ENCODE measurements at regions not wholly inside any gene's neighbourhood (a gene's known extent, or its start where the extent isn't known, plus 50 kb on each side); places are given as distances from the start of the nearest gene placed in this dataset.

GRCh38 chr2:18912225-18912888, 323.0 kb upstream of the NT5C1B start:
- H3K9me3 ChIP-seq (replicated peaks; ENCODE audit: control insufficient read depth, insufficient read depth, low read length), result no peaks in the 10 kb centered on the region
- H2AFZ ChIP-seq (ENCODE audit: low read depth, low read length), result no peak overlapping the region
- intact Hi-C loops (cut with micrococcal nuclease) (no loop called here), dilution Hi-C loops (cut with MboI; ENCODE audit: extremely low pct_ligation_motif_present, low sequenced_read_pairs) (no loop called here)
- no peaks in the 10 kb centered on the region for H3K9me1 ChIP-seq (replicated peaks; ENCODE audit: control insufficient read depth, extremely low read depth, insufficient read depth, low read length)
- no TSS peak for BruUV-seq (replicated peaks)
- H3K4me3 ChIP-seq (replicated peaks in 1 of 3; ENCODE audit: insufficient read depth in 1 of 3, low read depth in 1 of 3, low read length in 3 of 3), result no peak overlapping the region
- H3K4me1 ChIP-seq (ENCODE audit: control insufficient read depth, extremely low read depth, insufficient read depth, low read length), result no peaks in the 10 kb centered on the region
- TF ChIP-seq JUN (IDR thresholded peaks at IDR 0.05; ENCODE audit: borderline replicate concordance, insufficient read depth, insufficient read length, low read depth) (no peak), MYC (IDR thresholded peaks at IDR 0.05; ENCODE audit: low read depth, low read length) (no peak), GATA2 (IDR thresholded peaks at IDR 0.05; ENCODE audit: insufficient read depth, insufficient read length, low read depth, low read length) (no peak), POLR2AphosphoS5 (IDR thresholded peaks at IDR 0.05; ENCODE audit: insufficient read depth, low read depth, low read length) (no peak), FOS (IDR thresholded peaks at IDR 0.05; ENCODE audit: borderline replicate concordance, insufficient read depth, low read length) (no peak)
- TF ChIP-seq, protein P1, sequence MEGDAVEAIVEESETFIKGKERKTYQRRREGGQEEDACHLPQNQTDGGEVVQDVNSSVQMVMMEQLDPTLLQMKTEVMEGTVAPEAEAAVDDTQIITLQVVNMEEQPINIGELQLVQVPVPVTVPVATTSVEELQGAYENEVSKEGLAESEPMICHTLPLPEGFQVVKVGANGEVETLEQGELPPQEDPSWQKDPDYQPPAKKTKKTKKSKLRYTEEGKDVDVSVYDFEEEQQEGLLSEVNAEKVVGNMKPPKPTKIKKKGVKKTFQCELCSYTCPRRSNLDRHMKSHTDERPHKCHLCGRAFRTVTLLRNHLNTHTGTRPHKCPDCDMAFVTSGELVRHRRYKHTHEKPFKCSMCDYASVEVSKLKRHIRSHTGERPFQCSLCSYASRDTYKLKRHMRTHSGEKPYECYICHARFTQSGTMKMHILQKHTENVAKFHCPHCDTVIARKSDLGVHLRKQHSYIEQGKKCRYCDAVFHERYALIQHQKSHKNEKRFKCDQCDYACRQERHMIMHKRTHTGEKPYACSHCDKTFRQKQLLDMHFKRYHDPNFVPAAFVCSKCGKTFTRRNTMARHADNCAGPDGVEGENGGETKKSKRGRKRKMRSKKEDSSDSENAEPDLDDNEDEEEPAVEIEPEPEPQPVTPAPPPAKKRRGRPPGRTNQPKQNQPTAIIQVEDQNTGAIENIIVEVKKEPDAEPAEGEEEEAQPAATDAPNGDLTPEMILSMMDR (IDR thresholded peaks at IDR 0.05; ENCODE audit: extremely low read depth in 1 of 2, insufficient read depth in 1 of 2, low read depth in 1 of 2, low read length in 2 of 2), result no peak
- ChIA-PET POLR2A (no interaction called here), CTCF (no interaction called here)
- no peaks in the 10 kb centered on the region for H4K20me1 ChIP-seq (replicated peaks; ENCODE audit: control insufficient read depth, extremely low read depth, insufficient read depth, low read length)
- FAIRE-seq (no peak), DNase-seq (ENCODE audit: low read depth, low spot score) (peak; percentile 1)
- H3K36me3 ChIP-seq (ENCODE audit: control insufficient read depth in 2 of 2, extremely low read depth in 1 of 2, insufficient read depth in 2 of 2, low read length in 2 of 2), result no peaks in the 10 kb centered on the region
- H3K9ac ChIP-seq (replicated peaks; ENCODE audit: extremely low read depth, insufficient read depth, low read length), result no peak overlapping the region
- no peak overlapping the region for H3K27ac ChIP-seq (ENCODE audit: insufficient read depth, low read depth, low read length)
- H3K27me3 ChIP-seq (ENCODE audit: control insufficient read depth in 2 of 2, insufficient read depth in 2 of 2, low read length in 2 of 2), result no peaks in the 10 kb centered on the region
- no peak overlapping the region for H3K4me2 ChIP-seq (ENCODE audit: insufficient read depth, low read length)
- no peaks in the 10 kb centered on the region for H3K79me2 ChIP-seq (ENCODE audit: control insufficient read depth, insufficient read depth, low read length)

Data from endothelial cell of umbilical vein (primary cell).